Stomach (tissue), 8 donors: ENCODE measurements at regions not wholly inside any gene's neighbourhood (a gene's known extent, or its start where the extent isn't known, plus 50 kb on each side); places are given as distances from the start of the nearest gene placed in this dataset.

Experiments used
- DNase-seq, 2 donors: peaks; one replicate each; pipeline versions ENCODE4 v3.0.0 to v3.0.0-alpha.2; 2013 to 2019
- H3K27ac ChIP-seq, 5 donors: fragments of 200-600 bp in 4 of 5; sonication (generic) in 4 of 5; one replicate each; pipeline ENCODE4 v1.5.1; 2013 to 2019; ENCODE audit warnings: mild to moderate bottlenecking in 1 of 5, moderate library complexity in 1 of 5
- H3K27me3 ChIP-seq, 3 donors: fragments of 200-600 bp; sonication (generic); one replicate each; pipeline ENCODE4 v1.5.1; 2017 to 2019; ENCODE audit warnings: mixed run types in 1 of 3
- H3K36me3 ChIP-seq, 4 donors: fragments of 200-600 bp; sonication (generic); 1 replicate in 3 of 4; 2 replicates in 1 of 4; pipeline ENCODE4 v1.5.1; 2016 to 2019
- H3K4me1 ChIP-seq, 4 donors: fragments of 200-600 bp; sonication (generic); one replicate each; pipeline ENCODE4 v1.5.1; 2016 to 2019
- H3K4me3 ChIP-seq, 4 donors: fragments of 200-600 bp; sonication (generic) in 3 of 4; one replicate each; pipeline ENCODE4 v1.5.1; 2016 to 2019; ENCODE audit warnings: mild to moderate bottlenecking in 1 of 4
- H3K9me3 ChIP-seq, 4 donors: fragments of 200-600 bp; sonication (generic); one replicate each; pipeline ENCODE4 v1.5.1; 2016 to 2019
- CTCF ChIP-seq, 7 experiments: fragments of 450-650 bp in 4 of 7; fragments of 200-600 bp in 3 of 7; sonication (generic) in 3 of 7; IDR thresholded peaks; one replicate each; pipeline ENCODE4 v1.5.1; 2016 to 2019; ENCODE audit warnings: antibody characterized with exemption in 7 of 7, control low read depth in 2 of 7, mild to moderate bottlenecking in 1 of 7
- EP300 ChIP-seq: sonication (generic); formaldehyde crosslinking; IDR thresholded peaks from one replicate; pipeline ENCODE4 v1.6.1; 2017; ENCODE audit warnings: antibody characterized with exemption
- POLR2A ChIP-seq, 4 donors: fragments of 450-650 bp; IDR thresholded peaks; one replicate each; pipeline ENCODE4 v1.6.1; 2016; ENCODE audit warnings: antibody characterized with exemption in 4 of 4, control low read depth in 2 of 4, mild to moderate bottlenecking in 1 of 4, moderate library complexity in 1 of 4
- POLR2AphosphoS5 ChIP-seq, 3 donors: sonication (generic); formaldehyde crosslinking; IDR thresholded peaks; one replicate each; pipeline ENCODE4 v1.6.1; 2016; ENCODE audit warnings: antibody characterized with exemption in 3 of 3
- WGBS, 5 donors: extraction: QIAGEN DNeasy Blood & Tissue Kit in 3 of 5; methylation state at CpG; one replicate each; pipeline versions ENCODE4 v1.1.5 to v1.1.7; 2013 to 2018; 5-methylcytosine and 5-hydroxymethylcytosine counted together
- intact Hi-C: fragments of 100-400 bp; cut with DNase I; formaldehyde crosslinking; loops from one replicate; pipeline ENCODE4 v1.15.1; 2023; ENCODE audit warnings: low total_unique reads
- donor health status: healthy with polysubstance abuse.
- donor health status: Bipolar disorder and iron deficiency.
- donor health status: healthy.

GRCh38 chr17:55843785-55844184, 92.9 kb downstream of the PCTP start:
- WGBS, 5 donors: 78 to 99% (median 87%) methylated on average over 3 of the region's 3 CpGs
- intact Hi-C loops: no loop called here
- H3K9me3 ChIP-seq: no peaks in the 10 kb centered on the region
- peaks cover 0 to 6% (median 6%) of the 10 kb centered on the region in 3 donors for H3K27me3 ChIP-seq
- no peaks in the 10 kb centered on the region for H3K36me3 ChIP-seq
- H3K4me1 ChIP-seq: peaks cover 0 to 9% (median 4%) of the 10 kb centered on the region in 4 donors
- no peak overlapping the region for H3K4me3 ChIP-seq
- DNase-seq: no peak
- no peak for TF ChIP-seq EP300
- no peak for TF ChIP-seq POLR2AphosphoS5 (IDR thresholded peaks at IDR 0.05)
- no peak for TF ChIP-seq CTCF (IDR thresholded peaks at IDR 0.05)
- no peak for TF ChIP-seq POLR2A (IDR thresholded peaks at IDR 0.05)
- no peak overlapping the region for H3K27ac ChIP-seq

GRCh38 chr17:55845385-55845784, 94.5 kb downstream of the PCTP start:
- 4 to 12% (median 6%) methylated on average over 18 to 32 of the region's 32 CpGs for WGBS, 5 donors
- peak; percentile 39 to 84 for DNase-seq
- intact Hi-C loops: no loop called here
- Histone ChIP-seq H3K27ac (peak overlapping the region in 1 of 5 donors; percentile 42), H3K9me3 (no peaks in the 10 kb centered on the region), H3K4me3 (peak overlapping the region; percentile 14 to 23 (median 18)), H3K36me3 (no peaks in the 10 kb centered on the region), H3K27me3 (peaks cover 0 to 6% (median 6%) of the 10 kb centered on the region in 3 donors), H3K4me1 (peaks cover 0 to 9% (median 4%) of the 10 kb centered on the region in 4 donors)
- TF ChIP-seq CTCF (IDR thresholded peaks at IDR 0.05) (peak in 3 of 7 experiments; percentile 32 to 51 (median 51)), POLR2A (IDR thresholded peaks at IDR 0.05) (no peak), POLR2AphosphoS5 (IDR thresholded peaks at IDR 0.05) (no peak)

- no peak overlapping the region for H3K4me3 ChIP-seq
- peaks cover 0 to 9% (median 4%) of the 10 kb centered on the region in 4 donors for H3K4me1 ChIP-seq
- H3K36me3 ChIP-seq: no peaks in the 10 kb centered on the region
- intact Hi-C loops: no loop called here
- peaks cover 0 to 6% (median 6%) of the 10 kb centered on the region in 3 donors for H3K27me3 ChIP-seq
- no peak for DNase-seq
- TF ChIP-seq CTCF (IDR thresholded peaks at IDR 0.05) (no peak), EP300 (no peak), POLR2A (IDR thresholded peaks at IDR 0.05) (no peak), POLR2AphosphoS5 (IDR thresholded peaks at IDR 0.05) (no peak)
- no peaks in the 10 kb centered on the region for H3K9me3 ChIP-seq
- H3K27ac ChIP-seq: no peak overlapping the region
Measured at GRCh38 chr17:55846745-55847144, 95.9 kb downstream of the PCTP start.

- no peak for DNase-seq
- TF ChIP-seq POLR2AphosphoS5 (IDR thresholded peaks at IDR 0.05): no peak
- no peak for TF ChIP-seq CTCF (IDR thresholded peaks at IDR 0.05)
- no peak for TF ChIP-seq EP300
- TF ChIP-seq POLR2A (IDR thresholded peaks at IDR 0.05): no peak
- Histone ChIP-seq H3K36me3 (no peaks in the 10 kb centered on the region), H3K27me3 (no peaks in the 10 kb centered on the region), H3K4me1 (no peaks in the 10 kb centered on the region), H3K27ac (no peak overlapping the region), H3K9me3 (no peaks in the 10 kb centered on the region), H3K4me3 (no peak overlapping the region)
- intact Hi-C loops: no loop called here
Measured at GRCh38 chr17:55852734-55853133, 101.9 kb downstream of the PCTP start.
